ENCODE measurements at regions not wholly inside any gene's neighbourhood (a gene's known extent, or its start where the extent isn't known, plus 50 kb on each side); places are given as distances from the start of the nearest gene placed in this dataset.

DNA sequence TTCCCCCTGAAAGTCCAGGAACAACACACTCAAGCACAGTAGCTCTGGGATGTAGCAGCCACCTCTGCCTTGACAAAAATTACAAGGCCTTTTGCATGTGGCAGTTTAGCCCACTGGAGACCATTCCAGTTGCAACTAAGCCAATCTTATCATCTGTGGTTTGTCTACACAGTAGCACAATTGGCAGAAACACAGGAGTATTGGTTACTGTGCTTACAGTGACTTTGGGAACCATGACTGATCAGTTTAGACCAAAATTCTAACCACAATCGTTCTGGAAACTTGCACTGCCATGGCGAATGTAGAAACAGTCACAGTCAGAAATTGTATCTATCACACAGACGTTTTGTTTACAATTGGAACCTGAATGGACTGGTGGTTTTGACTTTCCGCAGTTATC is 403.7 kb upstream of the MEIS1 start:
- TF ChIP-seq, protein P1, sequence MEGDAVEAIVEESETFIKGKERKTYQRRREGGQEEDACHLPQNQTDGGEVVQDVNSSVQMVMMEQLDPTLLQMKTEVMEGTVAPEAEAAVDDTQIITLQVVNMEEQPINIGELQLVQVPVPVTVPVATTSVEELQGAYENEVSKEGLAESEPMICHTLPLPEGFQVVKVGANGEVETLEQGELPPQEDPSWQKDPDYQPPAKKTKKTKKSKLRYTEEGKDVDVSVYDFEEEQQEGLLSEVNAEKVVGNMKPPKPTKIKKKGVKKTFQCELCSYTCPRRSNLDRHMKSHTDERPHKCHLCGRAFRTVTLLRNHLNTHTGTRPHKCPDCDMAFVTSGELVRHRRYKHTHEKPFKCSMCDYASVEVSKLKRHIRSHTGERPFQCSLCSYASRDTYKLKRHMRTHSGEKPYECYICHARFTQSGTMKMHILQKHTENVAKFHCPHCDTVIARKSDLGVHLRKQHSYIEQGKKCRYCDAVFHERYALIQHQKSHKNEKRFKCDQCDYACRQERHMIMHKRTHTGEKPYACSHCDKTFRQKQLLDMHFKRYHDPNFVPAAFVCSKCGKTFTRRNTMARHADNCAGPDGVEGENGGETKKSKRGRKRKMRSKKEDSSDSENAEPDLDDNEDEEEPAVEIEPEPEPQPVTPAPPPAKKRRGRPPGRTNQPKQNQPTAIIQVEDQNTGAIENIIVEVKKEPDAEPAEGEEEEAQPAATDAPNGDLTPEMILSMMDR (IDR thresholded peaks at IDR 0.05): no peak
- TF ChIP-seq EZH2 (IDR thresholded peaks at IDR 0.05; ENCODE audit: borderline replicate concordance, insufficient read depth, low read depth, low read length, poor library complexity, severe bottlenecking): no peak

Measured in B cell (primary cell).